ENCODE measurements at regions not wholly inside any gene's neighbourhood (a gene's known extent, or its start where the extent isn't known, plus 50 kb on each side); places are given as distances from the start of the nearest gene placed in this dataset.

DNA sequence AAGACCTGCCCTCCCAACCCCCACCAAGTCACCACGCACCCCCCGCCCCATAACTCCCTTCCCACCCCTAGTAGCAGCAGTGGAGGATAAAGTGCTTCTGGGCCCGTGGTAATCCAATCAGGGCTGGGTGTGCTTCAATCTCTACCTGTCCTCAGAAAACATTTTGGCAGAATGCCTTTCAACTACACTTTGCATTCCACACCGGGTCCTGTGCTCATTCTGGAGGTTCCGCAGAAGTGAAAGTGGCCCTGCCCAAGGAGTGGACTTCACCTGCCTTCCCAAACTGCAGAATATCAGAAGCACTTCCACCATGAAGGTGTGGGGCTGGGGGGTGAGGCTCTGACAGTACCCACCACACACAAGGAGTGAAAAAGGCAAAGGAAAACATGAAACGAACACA lies 322.3 kb downstream of the DHX15 start:
- TF ChIP-seq, protein P1, sequence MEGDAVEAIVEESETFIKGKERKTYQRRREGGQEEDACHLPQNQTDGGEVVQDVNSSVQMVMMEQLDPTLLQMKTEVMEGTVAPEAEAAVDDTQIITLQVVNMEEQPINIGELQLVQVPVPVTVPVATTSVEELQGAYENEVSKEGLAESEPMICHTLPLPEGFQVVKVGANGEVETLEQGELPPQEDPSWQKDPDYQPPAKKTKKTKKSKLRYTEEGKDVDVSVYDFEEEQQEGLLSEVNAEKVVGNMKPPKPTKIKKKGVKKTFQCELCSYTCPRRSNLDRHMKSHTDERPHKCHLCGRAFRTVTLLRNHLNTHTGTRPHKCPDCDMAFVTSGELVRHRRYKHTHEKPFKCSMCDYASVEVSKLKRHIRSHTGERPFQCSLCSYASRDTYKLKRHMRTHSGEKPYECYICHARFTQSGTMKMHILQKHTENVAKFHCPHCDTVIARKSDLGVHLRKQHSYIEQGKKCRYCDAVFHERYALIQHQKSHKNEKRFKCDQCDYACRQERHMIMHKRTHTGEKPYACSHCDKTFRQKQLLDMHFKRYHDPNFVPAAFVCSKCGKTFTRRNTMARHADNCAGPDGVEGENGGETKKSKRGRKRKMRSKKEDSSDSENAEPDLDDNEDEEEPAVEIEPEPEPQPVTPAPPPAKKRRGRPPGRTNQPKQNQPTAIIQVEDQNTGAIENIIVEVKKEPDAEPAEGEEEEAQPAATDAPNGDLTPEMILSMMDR (IDR thresholded peaks at IDR 0.05; ENCODE audit: extremely low read depth in 1 of 2, insufficient read depth in 1 of 2, low read depth in 1 of 2, low read length in 2 of 2), result no peak
- no peak for TF ChIP-seq POLR2A (IDR thresholded peaks at IDR 0.05; ENCODE audit: low read depth, low read length)
- no peak for TF ChIP-seq EZH2 (IDR thresholded peaks at IDR 0.05; ENCODE audit: borderline replicate concordance, low read depth, low read length, severe bottlenecking)

Measured in endothelial cell of umbilical vein (primary cell).